ENCODE measurements at regions not wholly inside any gene's neighbourhood (a gene's known extent, or its start where the extent isn't known, plus 50 kb on each side); places are given as distances from the start of the nearest gene placed in this dataset.

DNA sequence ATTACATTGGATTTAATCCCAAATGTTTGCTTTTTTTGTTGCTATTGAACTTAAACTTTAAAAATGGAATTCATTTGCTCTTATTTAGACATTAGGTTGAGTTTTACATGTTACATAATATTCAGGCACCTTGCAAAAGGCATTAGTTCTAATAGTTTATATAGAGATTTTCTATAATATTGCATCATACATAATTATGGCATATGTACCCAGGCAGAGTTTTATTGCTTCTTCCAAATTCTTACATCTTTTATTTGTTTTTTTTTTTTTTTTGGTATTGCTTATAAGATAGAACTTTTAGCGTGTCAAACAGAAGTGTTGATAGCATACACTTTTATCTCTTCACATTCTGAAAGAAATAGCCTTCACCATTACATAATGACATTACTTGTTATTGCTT, 487.7 kb downstream of the GABRG1 start:
- no peak for DNase-seq (ENCODE audit: extremely low spot score, unreplicated experiment)
- H3K36me3 Mint-ChIP-seq (ENCODE audit: unreplicated experiment) = no peaks in the 10 kb centered on the region
- TF ChIP-seq, protein P1, sequence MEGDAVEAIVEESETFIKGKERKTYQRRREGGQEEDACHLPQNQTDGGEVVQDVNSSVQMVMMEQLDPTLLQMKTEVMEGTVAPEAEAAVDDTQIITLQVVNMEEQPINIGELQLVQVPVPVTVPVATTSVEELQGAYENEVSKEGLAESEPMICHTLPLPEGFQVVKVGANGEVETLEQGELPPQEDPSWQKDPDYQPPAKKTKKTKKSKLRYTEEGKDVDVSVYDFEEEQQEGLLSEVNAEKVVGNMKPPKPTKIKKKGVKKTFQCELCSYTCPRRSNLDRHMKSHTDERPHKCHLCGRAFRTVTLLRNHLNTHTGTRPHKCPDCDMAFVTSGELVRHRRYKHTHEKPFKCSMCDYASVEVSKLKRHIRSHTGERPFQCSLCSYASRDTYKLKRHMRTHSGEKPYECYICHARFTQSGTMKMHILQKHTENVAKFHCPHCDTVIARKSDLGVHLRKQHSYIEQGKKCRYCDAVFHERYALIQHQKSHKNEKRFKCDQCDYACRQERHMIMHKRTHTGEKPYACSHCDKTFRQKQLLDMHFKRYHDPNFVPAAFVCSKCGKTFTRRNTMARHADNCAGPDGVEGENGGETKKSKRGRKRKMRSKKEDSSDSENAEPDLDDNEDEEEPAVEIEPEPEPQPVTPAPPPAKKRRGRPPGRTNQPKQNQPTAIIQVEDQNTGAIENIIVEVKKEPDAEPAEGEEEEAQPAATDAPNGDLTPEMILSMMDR (IDR thresholded peaks at IDR 0.05) = no peak
- H3K4me1 Mint-ChIP-seq (ENCODE audit: unreplicated experiment) = no peaks in the 10 kb centered on the region
- H3K27me3 Mint-ChIP-seq (ENCODE audit: unreplicated experiment) = no peaks in the 10 kb centered on the region
- H3K27ac Mint-ChIP-seq (ENCODE audit: unreplicated experiment) = no peak overlapping the region
- H3K4me3 Mint-ChIP-seq (ENCODE audit: unreplicated experiment) = no peak overlapping the region
- H3K9me3 Mint-ChIP-seq (ENCODE audit: unreplicated experiment) = peaks cover 7% of the 10 kb centered on the region

GRCh38 chr4:45629717-45630116, 494.1 kb downstream of the GABRG1 start:
- TF ChIP-seq, protein P1 (IDR thresholded peaks at IDR 0.05) = no peak
- no peak for DNase-seq (ENCODE audit: extremely low spot score, unreplicated experiment)
- H3K27ac Mint-ChIP-seq (ENCODE audit: unreplicated experiment) = no peak overlapping the region
- H3K9me3 Mint-ChIP-seq (ENCODE audit: unreplicated experiment) = peaks cover 12% of the 10 kb centered on the region
- H3K36me3 Mint-ChIP-seq (ENCODE audit: unreplicated experiment) = no peaks in the 10 kb centered on the region
- no peaks in the 10 kb centered on the region for H3K4me1 Mint-ChIP-seq (ENCODE audit: unreplicated experiment)
- H3K4me3 Mint-ChIP-seq (ENCODE audit: unreplicated experiment) = no peak overlapping the region
- no peaks in the 10 kb centered on the region for H3K27me3 Mint-ChIP-seq (ENCODE audit: unreplicated experiment)

DNA sequence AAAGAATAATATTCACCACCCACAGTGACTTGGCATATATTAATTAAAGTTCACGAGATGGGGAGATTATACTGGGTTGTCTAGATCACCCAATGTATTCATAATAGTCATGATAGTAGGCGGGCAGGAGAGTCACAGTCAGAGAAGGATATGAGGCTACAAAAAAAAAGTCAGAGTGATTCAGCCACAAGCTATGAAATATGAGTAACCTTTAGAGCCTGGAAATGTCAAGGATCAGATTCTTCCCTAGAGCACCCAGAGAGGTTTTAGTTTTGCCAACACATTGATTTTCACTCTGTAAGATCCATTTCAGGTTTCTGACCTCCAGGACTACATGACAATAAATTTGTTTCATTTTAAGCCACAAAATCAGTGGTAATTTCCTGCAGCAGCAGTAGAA, 501.9 kb downstream of the GABRG1 start:
- no peak for DNase-seq (ENCODE audit: extremely low spot score, unreplicated experiment)
- H3K27me3 Mint-ChIP-seq (ENCODE audit: unreplicated experiment) = no peaks in the 10 kb centered on the region

DNA sequence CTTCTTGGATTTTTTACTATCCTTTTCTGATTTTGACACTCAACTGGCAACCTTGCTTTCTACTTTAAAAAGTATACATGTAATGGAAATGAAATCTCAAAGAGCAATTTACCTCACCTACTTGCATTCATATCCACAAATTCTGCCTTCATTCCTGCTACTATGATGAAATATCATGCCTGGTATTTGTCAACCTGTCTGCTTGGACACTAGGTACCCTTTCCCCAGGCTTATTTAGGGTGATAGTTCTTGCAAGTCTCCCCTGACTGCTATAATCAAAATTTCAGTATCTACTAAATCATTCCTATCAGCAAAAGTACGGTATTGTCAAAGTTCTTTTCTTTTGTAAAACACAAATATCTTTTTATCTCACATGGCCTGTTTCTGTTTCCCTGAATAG, 503.0 kb downstream of the GABRG1 start:
- no peak for DNase-seq (ENCODE audit: extremely low spot score, unreplicated experiment)
- no peaks in the 10 kb centered on the region for H3K9me3 Mint-ChIP-seq (ENCODE audit: unreplicated experiment)
- TF ChIP-seq, protein P1 (IDR thresholded peaks at IDR 0.05) = no peak
- no peaks in the 10 kb centered on the region for H3K36me3 Mint-ChIP-seq (ENCODE audit: unreplicated experiment)
- no peak overlapping the region for H3K27ac Mint-ChIP-seq (ENCODE audit: unreplicated experiment)
- no peak overlapping the region for H3K4me3 Mint-ChIP-seq (ENCODE audit: unreplicated experiment)
- H3K4me1 Mint-ChIP-seq (ENCODE audit: unreplicated experiment) = no peaks in the 10 kb centered on the region
- H3K27me3 Mint-ChIP-seq (ENCODE audit: unreplicated experiment) = no peaks in the 10 kb centered on the region

More for the DNA sequence above, 501.9 kb downstream of the GABRG1 start:
- Mint-ChIP-seq H3K36me3 (ENCODE audit: unreplicated experiment) (no peaks in the 10 kb centered on the region), H3K4me1 (ENCODE audit: unreplicated experiment) (no peaks in the 10 kb centered on the region), H3K27ac (ENCODE audit: unreplicated experiment) (no peak overlapping the region), H3K9me3 (ENCODE audit: unreplicated experiment) (no peaks in the 10 kb centered on the region), H3K4me3 (ENCODE audit: unreplicated experiment) (no peak overlapping the region)
- TF ChIP-seq, protein P1 (IDR thresholded peaks at IDR 0.05) = no peak

DNA sequence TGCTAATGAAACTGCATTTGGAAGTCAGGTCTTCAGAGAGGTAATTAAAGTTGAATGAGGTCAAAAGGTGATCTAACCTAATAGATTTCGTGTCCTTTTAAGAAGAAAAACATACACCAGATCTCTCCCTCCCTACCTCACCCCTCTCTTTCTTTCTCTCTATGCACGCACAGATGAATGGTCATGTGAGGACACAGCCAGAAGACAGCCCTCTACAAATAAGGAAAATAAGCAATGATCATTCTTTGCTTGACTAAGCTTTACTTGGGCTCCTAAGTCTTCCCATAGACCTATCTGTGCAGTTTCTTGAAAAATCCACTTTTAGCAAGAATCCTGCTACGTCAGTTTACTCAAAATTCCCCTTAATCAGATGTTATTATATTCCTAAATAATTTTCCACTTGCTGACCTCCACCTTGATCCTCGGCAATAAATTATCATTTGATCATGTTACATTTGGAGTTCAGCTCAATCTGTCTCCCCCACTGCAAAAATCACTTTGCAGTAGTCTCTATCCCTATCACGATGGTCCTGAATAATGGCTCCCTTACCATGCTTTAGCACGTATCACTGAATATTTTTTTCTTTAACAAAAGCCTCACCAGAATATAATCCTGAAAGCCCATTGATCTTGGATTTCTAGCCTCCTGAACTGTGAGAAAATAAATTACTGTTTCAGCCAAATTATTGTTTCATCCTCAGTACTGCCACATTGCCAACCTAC, 527.3 kb downstream of the GABRG1 start:
- no peak overlapping the region for H3K4me3 Mint-ChIP-seq (ENCODE audit: unreplicated experiment)

More for the DNA sequence above, 527.3 kb downstream of the GABRG1 start:
- no peak for DNase-seq (ENCODE audit: extremely low spot score, unreplicated experiment)
- H3K36me3 Mint-ChIP-seq (ENCODE audit: unreplicated experiment) = no peaks in the 10 kb centered on the region
- H3K27ac Mint-ChIP-seq (ENCODE audit: unreplicated experiment) = no peak overlapping the region
- no peaks in the 10 kb centered on the region for H3K9me3 Mint-ChIP-seq (ENCODE audit: unreplicated experiment)
- TF ChIP-seq, protein P1 (IDR thresholded peaks at IDR 0.05) = no peak
- no peaks in the 10 kb centered on the region for H3K4me1 Mint-ChIP-seq (ENCODE audit: unreplicated experiment)
- no peaks in the 10 kb centered on the region for H3K27me3 Mint-ChIP-seq (ENCODE audit: unreplicated experiment)

All from osteocyte (in vitro differentiated cells).